Muscle of leg (tissue), 3 donors: ENCODE measurements at regions not wholly inside any gene's neighbourhood (a gene's known extent, or its start where the extent isn't known, plus 50 kb on each side); places are given as distances from the start of the nearest gene placed in this dataset.
"Not testable (repeated sequence)": the region's sequence is repeated elsewhere in the genome, so short reads cannot be mapped to it uniquely, and the experiment has no call there.

ENCODE experiments used
- DNase-seq: peaks from one replicate; pipeline ENCODE4 v3.0.0; 2013
- H3K27ac ChIP-seq: one replicate; pipeline ENCODE4 v1.5.1; 2013; ENCODE audit warnings: mild to moderate bottlenecking, low read length, control low read depth
- H3K27me3 ChIP-seq: one replicate; pipeline ENCODE4 v1.6.1; 2013; ENCODE audit warnings: low read length; ENCODE audit not compliant: control insufficient read depth, insufficient read depth
- H3K36me3 ChIP-seq: one replicate; pipeline ENCODE4 v1.6.1; 2013; ENCODE audit warnings: low read length; ENCODE audit not compliant: control insufficient read depth, insufficient read depth
- H3K4me1 ChIP-seq: one replicate; pipeline ENCODE4 v1.6.1; 2013; ENCODE audit warnings: low read length; ENCODE audit not compliant: control insufficient read depth, insufficient read depth
- H3K4me3 ChIP-seq: one replicate; pipeline ENCODE4 v1.5.1; 2013; ENCODE audit warnings: low read length, control low read depth
- H3K9me3 ChIP-seq: replicated peaks from 2 replicates; pipeline ENCODE4 v1.6.1; 2013; ENCODE audit warnings: low read depth, low read length; ENCODE audit not compliant: control insufficient read depth
- WGBS: methylation state at CpG from one replicate; pipeline ENCODE4 v1.1.5; 2013; ENCODE audit warnings: missing lambda C conversion rate; ENCODE audit not compliant: insufficient coverage; 5-methylcytosine and 5-hydroxymethylcytosine counted together

- Histone ChIP-seq H3K4me1 (peaks cover 9% of the 10 kb centered on the region), H3K9me3 (peaks cover 6% of the 10 kb centered on the region), H3K27ac (peak overlapping the region; percentile 72), H3K4me3 (no peak overlapping the region), H3K36me3 (no peaks in the 10 kb centered on the region), H3K27me3 (no peaks in the 10 kb centered on the region)
- 43% methylated on average over 1 of the region's 3 CpGs for WGBS
- peak; percentile 77 for DNase-seq
Measured at GRCh38 chr13:44719857-44720671, 143.9 kb upstream of the TSC22D1 start.

- WGBS, result 79% methylated on average over 2 of the region's 4 CpGs
- H3K9me3 ChIP-seq, result peaks cover 6% of the 10 kb centered on the region
Measured at GRCh38 chr13:44718467-44718866, 142.3 kb upstream of the TSC22D1 start.

GRCh38 chr13:44715287-44716230, 139.4 kb upstream of the TSC22D1 start:
- H3K27ac ChIP-seq, result no peak overlapping the region
- WGBS, result 18% methylated on average over 4 of the region's 11 CpGs
- DNase-seq, result peak; percentile 76

More at GRCh38 chr13:44718467-44718866, 142.3 kb upstream of the TSC22D1 start:
- Histone ChIP-seq H3K27me3 (no peaks in the 10 kb centered on the region), H3K27ac (no peak overlapping the region), H3K4me3 (no peak overlapping the region), H3K4me1 (peaks cover 18% of the 10 kb centered on the region), H3K36me3 (no peaks in the 10 kb centered on the region)
- DNase-seq, result no peak

GRCh38 chr13:44713788-44714469, 137.8 kb upstream of the TSC22D1 start:
- no peak for DNase-seq
- H3K36me3 ChIP-seq, result no peaks in the 10 kb centered on the region
- no peaks in the 10 kb centered on the region for H3K9me3 ChIP-seq
- no peak overlapping the region for H3K27ac ChIP-seq
- peaks cover 15% of the 10 kb centered on the region for H3K4me1 ChIP-seq
- 100% methylated on average over 1 of the region's 3 CpGs for WGBS
- H3K4me3 ChIP-seq, result no peak overlapping the region
- no peaks in the 10 kb centered on the region for H3K27me3 ChIP-seq

More at GRCh38 chr13:44715287-44716230, 139.4 kb upstream of the TSC22D1 start:
- peaks cover 18% of the 10 kb centered on the region for H3K4me1 ChIP-seq
- H3K36me3 ChIP-seq, result no peaks in the 10 kb centered on the region
- H3K27me3 ChIP-seq, result no peaks in the 10 kb centered on the region
- no peaks in the 10 kb centered on the region for H3K9me3 ChIP-seq
- no peak overlapping the region for H3K4me3 ChIP-seq

- WGBS, result no CpG with 5 or more reads among the region's 1 CpG
- no peak for DNase-seq
- no peak overlapping the region for H3K27ac ChIP-seq
- H3K36me3 ChIP-seq, result no peaks in the 10 kb centered on the region
- peaks cover 4% of the 10 kb centered on the region for H3K9me3 ChIP-seq
- H3K4me1 ChIP-seq, result peaks cover 15% of the 10 kb centered on the region
- H3K4me3 ChIP-seq, result no peak overlapping the region
- H3K27me3 ChIP-seq, result no peaks in the 10 kb centered on the region
Measured at GRCh38 chr13:44711706-44712105, 135.6 kb upstream of the TSC22D1 start.

GRCh38 chr13:44710576-44710975, 134.4 kb upstream of the TSC22D1 start:
- Histone ChIP-seq H3K27ac (no peak overlapping the region), H3K4me3 (no peak overlapping the region), H3K27me3 (no peaks in the 10 kb centered on the region), H3K9me3 (peaks cover 4% of the 10 kb centered on the region), H3K36me3 (no peaks in the 10 kb centered on the region), H3K4me1 (peaks cover 12% of the 10 kb centered on the region)
- DNase-seq, result peak; percentile 61
- no CpG with 5 or more reads among the region's 2 CpGs for WGBS

- H3K27ac ChIP-seq, H3K4me3 ChIP-seq, H3K4me1 ChIP-seq, H3K9me3 ChIP-seq, DNase-seq, H3K36me3 ChIP-seq, H3K27me3 ChIP-seq: not testable (repeated sequence)
- 100% methylated on average over 2 of the region's 3 CpGs for WGBS
Measured at GRCh38 chr13:44704811-44705210, 128.7 kb upstream of the TSC22D1 start.

- 71% methylated on average over 1 of the region's 3 CpGs for WGBS
- Histone ChIP-seq H3K27ac (no peak overlapping the region), H3K4me1 (no peaks in the 10 kb centered on the region), H3K9me3 (peaks cover 4% of the 10 kb centered on the region), H3K27me3 (no peaks in the 10 kb centered on the region), H3K4me3 (no peak overlapping the region), H3K36me3 (no peaks in the 10 kb centered on the region)
- DNase-seq, result no peak
Measured at GRCh38 chr13:44703371-44703770, 127.2 kb upstream of the TSC22D1 start.

- H3K27ac ChIP-seq, result no peak overlapping the region
- H3K36me3 ChIP-seq, result no peaks in the 10 kb centered on the region
- 33% methylated on average over 1 of the region's 7 CpGs for WGBS
- H3K4me1 ChIP-seq, result peaks cover 2% of the 10 kb centered on the region
- H3K4me3 ChIP-seq, result no peak overlapping the region
- no peaks in the 10 kb centered on the region for H3K27me3 ChIP-seq
- no peak for DNase-seq
- H3K9me3 ChIP-seq, result no peaks in the 10 kb centered on the region
Measured at GRCh38 chr13:44698066-44698465, 121.9 kb upstream of the TSC22D1 start.

GRCh38 chr13:44697058-44697457, 120.9 kb upstream of the TSC22D1 start:
- no peak overlapping the region for H3K4me3 ChIP-seq
- no CpG with 5 or more reads among the region's 1 CpG for WGBS
- H3K27ac ChIP-seq, result no peak overlapping the region
- no peaks in the 10 kb centered on the region for H3K36me3 ChIP-seq
- H3K9me3 ChIP-seq, result no peaks in the 10 kb centered on the region
- H3K27me3 ChIP-seq, result no peaks in the 10 kb centered on the region
- peaks cover 3% of the 10 kb centered on the region for H3K4me1 ChIP-seq
- no peak for DNase-seq
